HT-29 (cell line): ENCODE measurements at regions not wholly inside any gene's neighbourhood (a gene's known extent, or its start where the extent isn't known, plus 50 kb on each side); places are given as distances from the start of the nearest gene placed in this dataset.

Source experiments
- DNase-seq: peaks from one replicate; pipeline ENCODE4 v3.0.0-alpha.2; 2015; ENCODE audit warnings: low spot score

DNA sequence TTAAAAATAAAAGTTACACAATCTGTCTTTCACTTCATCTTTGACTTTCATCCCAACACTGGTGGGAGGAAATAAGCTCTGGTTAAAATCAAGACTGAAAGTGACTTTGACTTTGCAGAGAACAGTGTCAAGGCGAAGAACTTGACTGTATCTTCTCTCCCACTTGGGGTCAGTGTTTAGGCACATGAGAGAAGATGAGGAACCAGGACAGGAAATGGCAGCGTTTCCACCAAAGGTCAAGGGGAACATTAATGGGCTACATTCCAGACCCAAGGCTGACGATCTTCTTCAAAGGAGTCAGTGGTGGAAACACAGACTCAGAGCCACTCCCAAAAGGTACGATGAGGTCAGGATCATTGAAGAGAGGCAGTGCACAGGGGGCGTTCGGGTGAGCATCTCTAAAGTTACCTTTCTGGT lies 409.5 kb downstream of the ARHGEF28 start:
- DNase-seq = peak; percentile 88

DNA sequence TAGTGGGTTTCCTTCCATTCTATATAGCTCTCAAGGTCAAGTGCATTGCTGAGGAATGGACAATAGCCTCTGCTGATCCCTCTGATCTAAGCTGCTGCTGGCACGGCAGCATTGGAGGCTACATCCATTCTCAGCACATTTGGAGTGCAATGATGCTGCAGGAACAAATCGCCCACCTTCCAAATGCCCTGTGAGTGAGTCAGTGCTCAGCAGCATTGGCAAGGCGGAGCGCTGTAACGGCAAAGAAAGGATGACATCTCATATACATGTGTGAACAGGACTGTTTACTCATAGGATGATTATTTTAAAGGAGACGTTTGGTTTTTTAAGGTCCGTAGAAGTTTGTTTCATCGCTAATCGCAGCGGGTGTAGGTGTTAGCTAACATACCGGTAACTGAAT lies 408.7 kb downstream of the ARHGEF28 start:
- peak; percentile 67 for DNase-seq

DNA sequence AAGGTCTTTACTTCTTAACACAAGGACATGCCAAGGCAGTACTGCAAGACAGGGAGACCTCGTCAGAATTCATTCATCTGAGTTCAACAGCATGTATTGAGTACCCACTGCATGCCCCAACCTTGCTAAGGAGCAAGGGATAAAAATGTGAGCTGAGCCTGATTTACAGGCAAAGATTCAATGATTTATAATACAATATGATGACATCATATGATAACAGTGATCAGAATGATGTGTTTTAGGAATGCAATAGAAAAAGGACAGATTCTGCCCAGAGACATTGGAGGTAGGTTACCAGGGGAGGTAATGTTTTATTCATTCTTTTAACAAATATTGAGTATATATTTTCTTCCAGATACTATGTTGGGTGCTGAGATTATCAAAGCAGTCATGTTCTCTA lies 406.6 kb downstream of the ARHGEF28 start:
- DNase-seq = no peak

DNA sequence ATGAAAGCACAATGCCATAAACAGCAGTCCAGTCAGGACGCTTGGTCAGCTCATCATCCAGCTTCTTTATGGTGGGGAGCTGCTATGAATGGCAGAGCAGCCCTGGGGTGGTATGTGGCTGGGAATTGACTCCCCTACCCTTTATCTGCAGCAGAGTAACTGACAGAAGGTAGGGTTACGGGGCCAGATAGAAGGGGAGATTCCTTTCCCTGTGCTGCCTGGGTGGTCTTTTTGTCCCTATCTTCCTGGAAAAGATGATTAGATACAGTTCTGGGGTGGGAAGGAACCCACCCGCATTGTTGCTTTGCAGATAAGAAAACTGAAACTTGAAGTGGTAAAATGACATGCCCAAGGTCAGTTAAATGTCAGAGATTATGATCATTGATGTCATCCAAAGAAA lies 405.5 kb downstream of the ARHGEF28 start:
- DNase-seq = no peak

DNA sequence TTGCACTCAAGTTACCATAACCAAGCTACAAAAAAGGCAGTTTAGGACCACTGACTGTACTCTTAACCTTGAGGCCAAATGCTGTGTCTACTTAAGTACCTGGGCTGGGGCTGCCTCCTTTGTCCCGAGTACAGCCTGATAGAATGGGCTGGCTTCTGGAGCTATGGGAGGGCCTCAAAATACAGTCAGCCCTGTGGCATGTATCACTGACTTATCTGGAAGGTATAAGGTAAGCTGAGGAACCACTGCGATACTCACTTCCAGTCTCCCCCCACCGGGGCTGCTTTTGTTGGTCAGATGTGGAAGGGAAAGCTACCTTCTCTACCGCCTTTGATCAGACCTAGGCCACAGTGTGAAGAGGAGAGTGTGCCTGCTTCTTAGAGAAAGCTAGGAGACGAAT lies 404.8 kb downstream of the ARHGEF28 start:
- no peak for DNase-seq

DNA sequence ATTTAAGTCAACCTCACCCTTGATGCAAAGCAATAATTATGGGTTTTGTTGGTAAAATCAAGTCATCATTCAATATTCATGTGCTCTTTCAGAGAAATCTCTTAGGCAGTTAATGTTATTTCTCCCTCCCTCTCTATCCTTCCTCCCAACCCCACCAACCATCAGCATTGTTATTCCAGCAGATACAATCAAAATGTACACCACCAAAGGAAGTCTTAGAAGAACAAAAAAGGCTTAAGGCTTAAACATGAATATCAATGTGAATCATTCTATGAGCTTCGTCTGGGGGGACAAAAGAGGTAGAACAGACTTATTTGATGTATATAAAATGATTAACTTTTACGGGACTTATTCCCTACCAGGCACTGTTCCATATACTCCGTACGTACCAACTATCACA lies 404.4 kb downstream of the ARHGEF28 start:
- DNase-seq = no peak

DNA sequence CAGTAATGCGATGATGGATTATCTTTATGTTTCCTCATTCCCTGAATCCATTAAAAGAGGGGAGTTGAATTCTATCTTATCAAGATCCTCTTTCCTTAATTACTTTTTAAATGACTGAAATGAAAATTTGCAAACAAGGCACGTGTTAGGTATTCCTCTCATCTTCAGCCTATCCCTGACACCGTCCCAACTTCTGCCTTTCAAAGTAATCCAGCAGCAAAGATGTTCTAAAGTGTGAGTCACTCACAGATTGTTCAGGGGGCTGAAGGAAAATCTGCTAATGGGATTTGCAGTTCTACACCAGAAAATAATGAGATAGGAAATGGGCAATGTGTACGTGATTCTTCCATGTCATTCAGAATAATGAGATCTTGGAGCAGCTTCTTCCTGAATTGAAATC lies 403.0 kb downstream of the ARHGEF28 start:
- no peak for DNase-seq

DNA sequence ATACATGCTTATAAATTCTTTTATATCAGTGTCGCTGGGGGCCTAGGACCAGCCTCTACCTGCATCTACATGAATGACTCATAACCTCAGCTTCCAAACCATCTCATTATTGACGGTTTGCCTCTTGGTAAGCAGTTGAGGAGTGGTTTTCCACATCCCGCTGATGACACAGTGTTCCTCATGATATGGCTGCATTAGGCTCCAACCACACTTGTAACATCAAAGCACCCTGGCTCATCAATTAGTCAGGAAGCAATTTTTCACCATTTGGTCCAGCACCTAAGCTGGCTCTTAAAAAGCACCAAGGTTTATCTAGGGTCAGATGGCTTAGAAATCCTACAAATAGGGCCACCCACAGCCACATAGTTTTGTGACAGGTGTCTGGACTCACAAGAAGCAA lies 402.4 kb downstream of the ARHGEF28 start:
- DNase-seq = no peak

DNA sequence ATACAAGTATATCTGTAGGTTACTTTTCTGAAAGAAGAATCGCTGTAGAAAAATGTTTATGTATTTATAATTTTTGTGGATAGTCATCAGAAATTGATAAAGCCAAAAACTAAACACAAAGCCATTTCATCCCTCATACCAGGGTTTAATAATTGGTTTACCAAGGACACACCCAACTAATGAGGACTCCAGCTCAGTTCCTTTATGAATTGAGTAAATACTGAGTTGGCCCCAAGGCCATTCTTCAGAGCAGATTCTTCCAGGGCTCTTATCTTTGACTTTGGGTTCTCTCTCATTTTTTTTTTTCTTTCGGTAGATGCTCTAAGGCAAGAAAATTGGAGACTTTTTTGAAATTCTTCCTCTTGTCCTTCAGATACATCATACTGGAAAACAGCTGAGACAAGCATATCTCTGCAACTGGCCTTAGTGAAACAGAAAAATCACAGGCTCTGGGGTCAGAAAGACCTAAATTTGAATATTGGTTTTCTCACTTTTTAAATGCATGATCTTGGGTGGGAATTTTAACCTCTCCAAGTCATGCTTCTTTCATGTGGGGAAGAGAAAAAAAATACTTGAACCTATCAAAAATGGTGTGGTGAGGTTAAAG lies 401.8 kb downstream of the ARHGEF28 start:
- no peak for DNase-seq

DNA sequence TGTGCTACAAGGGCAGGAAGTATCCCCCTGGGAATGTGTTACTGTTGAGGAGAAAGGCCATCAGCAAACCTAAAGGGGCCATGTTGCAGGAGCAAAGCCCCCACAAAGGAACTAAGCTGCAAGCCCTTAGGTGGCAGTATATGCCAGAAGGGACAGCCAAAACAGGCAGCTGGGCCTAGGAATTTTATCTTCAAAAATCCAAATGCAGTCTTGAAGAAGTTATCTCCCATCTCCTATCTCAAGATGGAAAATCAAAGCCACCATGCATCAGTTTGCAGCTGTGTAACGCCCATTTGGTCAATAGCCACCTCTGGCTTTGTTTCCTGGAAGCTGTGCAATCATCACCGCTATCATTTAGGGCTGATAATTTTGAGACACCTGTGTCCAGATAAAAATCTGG lies 400.3 kb downstream of the ARHGEF28 start:
- DNase-seq = no peak

DNA sequence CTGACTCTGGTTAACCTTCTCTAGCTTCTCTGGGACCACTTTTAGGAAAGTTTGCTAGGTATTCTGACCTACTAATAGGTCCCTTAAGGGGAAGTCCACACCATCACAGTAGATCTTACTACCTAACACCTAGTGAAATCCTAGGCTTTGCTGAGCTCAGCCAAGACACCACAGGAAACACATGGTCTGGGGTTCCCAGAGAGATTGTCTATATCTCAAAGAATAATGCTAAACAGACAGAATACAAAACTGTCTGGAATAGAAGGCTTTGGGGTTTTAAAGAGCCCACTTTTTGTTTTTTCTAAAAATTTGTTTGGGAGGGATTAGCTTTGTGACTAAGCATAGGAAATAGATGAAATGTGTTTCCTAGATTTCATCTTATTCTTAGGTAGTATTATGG lies 395.1 kb downstream of the ARHGEF28 start:
- DNase-seq = no peak

DNA sequence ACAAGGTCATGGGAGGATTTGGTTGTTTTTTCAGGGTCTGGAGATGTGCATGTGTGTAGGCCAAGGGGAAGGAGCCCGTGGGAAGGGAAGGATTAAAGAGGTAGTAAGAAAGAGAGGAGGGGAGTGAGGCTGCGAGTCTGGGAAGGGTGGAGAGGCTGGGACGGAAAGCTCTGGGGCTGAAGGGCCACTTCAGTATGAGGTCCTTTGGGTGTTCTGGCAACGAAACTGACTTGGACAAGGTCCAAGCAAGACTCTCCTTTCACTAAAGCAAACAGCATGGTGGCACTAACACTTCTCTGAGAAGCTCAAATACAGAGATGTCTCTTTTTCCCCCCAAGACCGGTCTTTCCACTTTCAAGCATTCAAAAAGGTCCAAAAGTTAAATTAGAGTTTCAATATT lies 394.5 kb downstream of the ARHGEF28 start:
- DNase-seq = no peak

DNA sequence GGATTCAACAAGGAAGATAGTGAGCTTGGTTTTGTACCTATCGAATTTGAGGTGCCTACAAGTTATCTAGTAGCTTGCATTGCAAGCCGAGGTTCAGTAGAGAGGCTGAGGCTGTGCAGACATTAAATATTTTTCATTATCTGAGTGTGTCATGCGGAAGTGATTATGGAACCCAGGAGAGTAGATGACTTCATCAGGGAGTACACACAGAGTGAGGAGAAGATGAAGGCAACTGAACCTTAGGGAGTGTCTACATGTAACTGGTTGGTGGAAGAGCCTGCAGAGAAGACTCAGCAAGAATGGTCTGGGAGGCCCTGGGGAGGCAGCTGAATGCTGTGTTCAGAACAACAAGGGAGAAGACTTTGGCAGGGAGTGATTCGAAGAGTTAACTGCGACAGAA lies 393.9 kb downstream of the ARHGEF28 start:
- DNase-seq = no peak

DNA sequence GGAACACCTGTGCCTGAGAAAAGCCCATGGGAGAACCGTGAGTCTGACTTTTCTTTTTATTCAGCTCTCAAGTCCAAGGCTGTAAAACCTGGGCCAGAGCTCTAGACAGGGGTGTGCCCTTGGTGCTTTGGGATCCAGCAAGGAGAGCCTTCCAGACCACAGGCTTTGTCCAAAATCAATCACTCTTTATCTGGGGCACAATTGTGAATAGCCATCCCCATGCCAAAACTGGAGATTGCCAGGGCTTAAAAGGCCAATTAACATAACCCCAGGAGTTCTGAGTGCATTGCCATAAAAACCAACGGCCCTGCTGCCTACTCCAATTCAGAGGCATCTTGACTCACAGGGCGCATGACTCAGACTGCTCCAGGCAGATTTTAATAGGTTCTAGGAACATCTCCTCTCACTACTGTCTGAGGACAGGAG lies 391.8 kb downstream of the ARHGEF28 start:
- DNase-seq = no peak

DNA sequence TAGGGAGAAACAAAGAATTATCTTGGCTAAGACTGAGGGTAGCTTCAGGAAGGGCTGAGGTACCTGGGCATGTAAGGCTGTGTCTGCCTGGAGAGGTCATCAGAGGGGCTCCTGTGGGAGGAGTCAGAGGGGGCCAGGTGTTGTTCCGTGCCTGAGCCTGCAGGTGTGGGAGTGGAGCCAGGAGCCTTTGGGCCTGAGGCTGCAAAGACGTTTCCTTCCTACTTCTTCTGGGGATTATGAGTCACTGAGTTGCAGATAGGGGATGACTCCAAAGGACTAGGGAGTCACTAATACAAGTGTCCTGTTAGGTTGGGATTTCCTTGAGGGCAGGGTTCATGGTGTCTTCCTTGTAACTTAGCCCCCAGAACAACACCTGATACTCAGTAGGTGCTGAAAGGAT lies 391.1 kb downstream of the ARHGEF28 start:
- peak; percentile 48 for DNase-seq

DNA sequence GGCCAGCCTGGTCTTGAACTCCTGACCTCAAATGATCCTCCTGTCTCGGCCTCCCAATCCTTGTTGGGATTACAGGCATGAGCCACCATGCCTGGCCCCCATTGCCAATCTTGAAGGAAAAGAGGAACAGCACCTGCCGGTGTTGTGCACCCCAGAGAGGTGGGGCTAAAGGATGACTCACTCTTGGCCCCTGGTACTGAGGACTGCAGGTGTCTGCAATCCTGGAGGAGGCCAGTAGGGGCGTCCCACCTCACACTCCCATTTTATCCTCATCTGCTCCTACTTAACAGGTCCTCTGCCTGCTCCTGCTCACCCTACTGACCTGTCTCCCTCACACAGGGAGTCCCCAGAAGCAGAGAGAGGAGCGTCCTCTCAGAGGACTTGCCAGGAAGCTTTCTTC lies 390.4 kb downstream of the ARHGEF28 start:
- DNase-seq = peak; percentile 19

DNA sequence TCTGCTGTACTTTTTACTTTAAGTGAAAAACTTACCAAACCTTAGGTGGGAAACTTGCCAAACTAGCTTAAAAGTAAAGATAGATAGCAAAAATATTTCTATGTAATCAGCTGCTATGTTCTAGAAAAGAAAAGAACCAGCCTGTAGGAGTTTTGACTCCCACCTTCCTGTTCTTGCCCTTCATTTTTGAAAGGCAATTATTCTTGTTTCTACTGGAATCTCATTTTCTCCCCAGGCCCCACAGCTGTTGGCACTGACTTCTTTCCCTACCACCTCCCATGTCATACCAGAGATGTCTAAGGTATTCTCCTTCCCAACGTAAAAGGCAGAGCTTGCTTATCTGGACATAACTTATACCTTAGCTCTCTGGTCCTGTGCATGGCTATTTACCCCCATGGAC lies 389.7 kb downstream of the ARHGEF28 start:
- DNase-seq = no peak

DNA sequence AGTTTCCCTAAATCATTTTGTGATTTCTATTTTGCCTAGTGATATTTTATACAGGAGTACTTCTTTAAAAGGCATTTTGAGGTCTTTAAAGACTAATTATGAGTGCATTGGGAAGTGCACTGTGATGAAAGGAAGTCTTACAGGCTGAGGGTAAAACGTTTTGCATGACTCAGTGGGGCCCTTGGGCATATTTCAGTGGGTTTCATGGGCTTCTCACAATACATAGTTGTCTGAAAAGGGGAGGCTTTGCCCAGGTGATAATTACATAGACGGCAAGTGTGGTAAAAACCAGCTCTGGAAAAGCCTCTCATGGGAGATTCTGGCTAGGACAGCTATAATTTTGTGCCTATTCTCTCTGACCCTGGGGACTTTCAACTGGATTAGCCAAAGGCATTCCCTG lies 387.2 kb downstream of the ARHGEF28 start:
- DNase-seq = no peak

DNA sequence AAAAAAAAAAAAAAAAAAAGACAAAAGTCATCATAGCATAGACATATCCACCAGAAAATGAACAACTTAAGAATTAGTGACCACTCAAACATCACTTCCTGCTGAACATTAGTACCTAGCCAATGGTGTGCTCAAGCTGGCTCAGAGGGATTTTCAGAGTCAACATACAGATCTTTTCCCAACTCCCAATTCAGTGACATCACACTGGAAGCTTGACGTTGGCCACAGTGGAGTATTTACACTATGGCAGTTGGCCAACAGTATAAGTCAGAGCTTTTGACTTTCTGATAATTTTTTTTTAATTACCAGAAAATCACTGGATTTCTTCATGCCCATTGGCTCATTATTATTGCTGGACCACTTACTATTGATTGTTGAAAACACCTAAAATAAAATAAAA lies 383.5 kb downstream of the ARHGEF28 start:
- no peak for DNase-seq

DNA sequence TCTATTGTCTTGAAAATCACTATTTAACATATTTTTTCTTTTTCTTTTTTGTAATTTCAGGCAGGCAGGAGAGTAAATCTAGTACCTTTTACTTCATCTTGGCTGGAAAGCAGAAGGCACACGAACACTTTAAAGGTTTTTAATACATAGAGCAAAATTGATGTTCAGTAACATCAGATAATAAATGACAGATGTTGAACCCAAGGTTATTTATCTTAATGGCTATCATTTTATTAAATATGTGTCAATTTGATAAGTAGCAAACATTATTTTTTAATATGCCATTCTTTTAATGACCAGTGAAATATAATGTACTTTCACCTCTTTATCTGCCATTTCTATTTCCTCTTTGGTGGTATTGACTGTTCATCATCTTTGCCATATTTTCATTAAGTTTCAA lies 381.2 kb downstream of the ARHGEF28 start:
- no peak for DNase-seq

DNA sequence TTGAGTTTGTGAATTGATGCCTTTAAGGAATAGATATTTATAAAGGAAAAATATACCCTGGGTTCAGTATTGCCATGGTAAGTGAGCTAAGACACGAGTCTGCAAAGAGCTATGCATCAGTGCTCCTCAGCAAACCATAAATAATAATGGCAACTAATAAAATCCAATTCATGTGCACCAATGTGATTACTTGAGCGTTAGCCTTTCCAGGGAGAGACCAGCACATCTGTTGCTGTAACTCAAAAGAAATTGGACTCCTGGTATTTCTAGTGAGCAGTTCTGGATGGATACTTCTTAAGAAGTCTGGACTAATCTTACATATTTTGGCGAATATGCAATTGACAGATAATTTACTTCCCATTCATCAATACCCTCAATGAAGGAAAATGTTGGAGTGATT lies 373.3 kb downstream of the ARHGEF28 start:
- no peak for DNase-seq

DNA sequence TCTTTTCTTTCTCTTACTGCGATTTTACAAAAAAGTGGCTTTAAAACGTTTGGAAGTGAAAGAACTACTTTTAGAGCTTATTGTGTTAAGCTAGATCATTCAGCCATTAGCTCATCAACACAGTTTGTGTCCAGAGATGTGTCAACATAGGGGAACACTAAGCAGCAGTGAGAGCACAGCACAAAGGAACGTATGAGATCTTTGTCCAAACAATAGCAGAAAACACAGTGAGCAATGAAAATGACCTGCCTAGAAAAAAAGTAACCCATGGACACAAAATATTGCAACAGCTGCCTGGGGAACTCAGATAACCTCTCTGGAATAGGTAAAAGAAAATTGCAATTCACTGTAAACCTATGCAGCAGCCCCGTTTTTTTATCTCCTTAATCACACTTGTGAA lies 372.5 kb downstream of the ARHGEF28 start:
- no peak for DNase-seq

DNA sequence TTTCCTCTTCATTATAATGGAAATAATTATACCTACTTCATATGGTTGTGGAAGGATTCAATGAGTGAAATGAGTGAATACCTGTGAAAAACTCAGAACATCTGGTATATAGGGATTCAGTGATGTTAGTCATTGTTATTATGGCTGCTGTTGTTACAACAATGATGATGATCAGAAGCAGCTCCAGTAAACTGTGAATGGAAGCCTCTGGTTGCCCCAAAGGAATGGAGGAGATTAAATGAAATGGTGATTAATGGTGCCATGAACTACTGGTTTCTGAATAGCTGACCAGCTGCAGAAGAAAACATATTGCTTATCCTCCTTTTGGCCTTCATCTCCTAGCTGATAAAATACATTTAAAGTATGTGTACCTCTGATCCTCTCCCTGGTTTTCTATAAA lies 372.0 kb downstream of the ARHGEF28 start:
- no peak for DNase-seq

DNA sequence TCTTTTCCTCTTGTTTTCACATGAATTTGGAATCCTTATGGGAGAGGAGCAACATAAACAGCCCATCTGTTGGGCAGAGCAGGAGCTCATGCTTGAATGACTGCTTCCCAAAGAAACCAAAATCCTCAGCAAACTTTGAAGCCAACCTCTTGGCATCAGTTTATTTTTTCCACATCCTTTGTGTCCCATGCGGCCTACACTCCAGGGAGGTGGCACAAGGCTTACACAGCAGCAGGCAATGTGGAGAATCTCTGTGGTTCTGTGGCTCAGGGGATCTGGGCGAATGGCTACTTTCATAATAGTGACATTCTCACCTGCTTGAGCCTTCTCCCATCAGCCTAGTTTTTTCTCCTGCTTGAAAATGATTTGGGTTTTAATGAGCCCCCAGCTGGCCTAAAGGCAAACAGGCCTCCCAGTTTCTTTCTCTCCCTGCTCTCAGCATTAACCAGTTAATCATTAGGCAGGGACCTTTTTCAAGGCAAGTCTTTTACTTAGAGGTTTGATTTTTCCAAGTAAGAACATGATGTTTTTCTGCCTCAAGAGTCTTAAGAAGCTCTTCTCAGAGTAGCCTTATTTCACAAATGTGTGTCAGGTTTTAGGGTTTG lies 370.3 kb downstream of the ARHGEF28 start:
- DNase-seq = no peak
